Liver (tissue), 8 donors: ENCODE measurements at regions not wholly inside any gene's neighbourhood (a gene's known extent, or its start where the extent isn't known, plus 50 kb on each side); places are given as distances from the start of the nearest gene placed in this dataset.

ENCODE experiments used
- DNase-seq: peaks from one replicate; pipeline ENCODE4 v3.0.0-alpha.2; 2017; ENCODE audit warnings: low spot score
- H3K27ac ChIP-seq, 2 donors: one replicate each; pipeline ENCODE4 v1.7.0; 2013; ENCODE audit warnings: inconsistent platforms in 2 of 2, low read length in 2 of 2, control low read depth in 1 of 2, low read depth in 1 of 2, mild to moderate bottlenecking in 1 of 2
- H3K27me3 ChIP-seq, 4 donors: one replicate each; pipeline versions ENCODE4 v1.6.1 to v1.7.0; 2013; ENCODE audit warnings: low read length in 3 of 4, inconsistent platforms in 1 of 4, mild to moderate bottlenecking in 1 of 4, moderate library complexity in 1 of 4; ENCODE audit not compliant: control insufficient read depth in 4 of 4, insufficient read depth in 4 of 4
- H3K36me3 ChIP-seq, 4 donors: one replicate each; pipeline versions ENCODE4 v1.6.1 to v1.7.0; 2013; ENCODE audit warnings: low read length in 3 of 4, mild to moderate bottlenecking in 3 of 4, low read depth in 1 of 4, moderate library complexity in 1 of 4; ENCODE audit not compliant: control insufficient read depth in 4 of 4, insufficient read depth in 3 of 4
- H3K4me1 ChIP-seq, 4 donors: one replicate each; pipeline versions ENCODE4 v1.6.1 to v1.7.0; 2013; ENCODE audit warnings: low read length in 3 of 4, mild to moderate bottlenecking in 3 of 4, moderate library complexity in 1 of 4; ENCODE audit not compliant: control insufficient read depth in 4 of 4, insufficient read depth in 4 of 4
- H3K4me3 ChIP-seq, 3 donors: one replicate each; pipeline versions ENCODE4 v1.6.1 to v1.7.0; 2013; ENCODE audit warnings: low read length in 3 of 3, control low read depth in 1 of 3, low read depth in 1 of 3, mild to moderate bottlenecking in 1 of 3
- H3K9ac ChIP-seq, 2 donors: one replicate each; pipeline ENCODE4 v1.7.0; 2013; ENCODE audit warnings: low read length in 2 of 2, mild to moderate bottlenecking in 2 of 2, moderate library complexity in 2 of 2, control low read depth in 1 of 2, low read depth in 1 of 2
- H3K9me3 ChIP-seq, 4 donors: one replicate each; pipeline versions ENCODE4 v1.6.1 to v1.7.0; 2013; ENCODE audit warnings: low read length in 3 of 4; ENCODE audit not compliant: control insufficient read depth in 4 of 4
- ATF3 ChIP-seq: IDR thresholded peaks from 2 replicates; pipeline ENCODE4 v1.6.1; 2016; ENCODE audit warnings: antibody characterized with exemption
- CTCF ChIP-seq: fragments of 150-350 bp; IDR thresholded peaks from 2 replicates; pipeline ENCODE4 v1.5.1; 2017; ENCODE audit warnings: improper control_type of control experiment, low read depth, low read length; ENCODE audit not compliant: missing input control
- EGR1 ChIP-seq, 2 donors: IDR thresholded peaks; 2 replicates each; pipeline ENCODE4 v1.6.1; 2016 to 2018; ENCODE audit warnings: antibody characterized with exemption in 2 of 2, low read depth in 2 of 2
- FOXA1 ChIP-seq: IDR thresholded peaks from 2 replicates; pipeline ENCODE4 v1.6.1; 2016; ENCODE audit warnings: antibody characterized with exemption
- FOXA2 ChIP-seq: IDR thresholded peaks from 2 replicates; pipeline ENCODE4 v1.6.1; 2016; ENCODE audit warnings: antibody characterized with exemption
- GABPA ChIP-seq, 2 donors: IDR thresholded peaks in 1 of 2; conservative IDR thresholded peaks in 1 of 2; 2 replicates each; pipeline ENCODE4 v1.6.1; 2016; ENCODE audit warnings: antibody characterized with exemption in 2 of 2, mild to moderate bottlenecking in 1 of 2, moderate library complexity in 1 of 2
- HNF4A ChIP-seq, 2 donors: conservative IDR thresholded peaks; 2 replicates each; pipeline ENCODE4 v1.6.1; 2016; ENCODE audit warnings: antibody characterized with exemption in 2 of 2, mild to moderate bottlenecking in 2 of 2
- HNF4G ChIP-seq: IDR thresholded peaks from 2 replicates; pipeline ENCODE4 v1.6.1; 2016; ENCODE audit warnings: antibody characterized with exemption
- JUND ChIP-seq, 2 donors: IDR thresholded peaks; 2 replicates each; pipeline ENCODE4 v1.6.1; 2016; ENCODE audit warnings: antibody characterized with exemption in 2 of 2
- MAX ChIP-seq: IDR thresholded peaks from 2 replicates; pipeline ENCODE4 v1.6.1; 2016; ENCODE audit warnings: antibody characterized with exemption
- NR2F2 ChIP-seq: IDR thresholded peaks from 2 replicates; pipeline ENCODE4 v1.6.1; 2016; ENCODE audit warnings: antibody characterized with exemption
- RAD21 ChIP-seq, 2 donors: IDR thresholded peaks; 2 replicates each; pipeline ENCODE4 v1.6.1; 2016; ENCODE audit warnings: antibody characterized with exemption in 2 of 2, mild to moderate bottlenecking in 2 of 2
- REST ChIP-seq: IDR thresholded peaks from 2 replicates; pipeline ENCODE4 v1.6.1; 2016; ENCODE audit warnings: antibody characterized with exemption, mild to moderate bottlenecking
- RXRA ChIP-seq, 2 donors: IDR thresholded peaks; 2 replicates each; pipeline ENCODE4 v1.6.1; 2017 to 2018; ENCODE audit warnings: antibody characterized with exemption in 2 of 2, mild to moderate bottlenecking in 1 of 2
- SP1 ChIP-seq: IDR thresholded peaks from 2 replicates; pipeline ENCODE4 v1.6.1; 2018; ENCODE audit warnings: antibody characterized with exemption, mild to moderate bottlenecking
- TAF1 ChIP-seq: conservative IDR thresholded peaks from 2 replicates; pipeline ENCODE4 v1.6.1; 2016; ENCODE audit warnings: antibody characterized with exemption, mild to moderate bottlenecking
- YY1 ChIP-seq: IDR thresholded peaks from 2 replicates; pipeline ENCODE4 v1.6.1; 2016; ENCODE audit warnings: antibody characterized with exemption, mild to moderate bottlenecking
- ZBTB33 ChIP-seq: IDR thresholded peaks from 2 replicates; pipeline ENCODE4 v1.6.1; 2016; ENCODE audit warnings: antibody characterized with exemption
- WGBS: extraction: QIAGEN DNeasy Blood & Tissue Kit; methylation state at CpG from one replicate; pipeline ENCODE4 v1.1.7; 2013; 5-methylcytosine and 5-hydroxymethylcytosine counted together
- donor health status: healthy.
- donor health status: healthy.
- donor health status: healthy.
- donor health status: healthy.
- donor health status: healthy.

GRCh38 chr15:93474728-93475127 is 385.7 kb upstream of the RGMA start:
- no peaks in the 10 kb centered on the region for H3K36me3 ChIP-seq
- H3K9ac ChIP-seq = no peak overlapping the region
- H3K4me1 ChIP-seq = no peaks in the 10 kb centered on the region
- H3K27ac ChIP-seq = no peak overlapping the region
- no peaks in the 10 kb centered on the region for H3K9me3 ChIP-seq
- DNase-seq = no peak
- 63% methylated on average over 9 of the region's 9 CpGs for WGBS
- no peak overlapping the region for H3K4me3 ChIP-seq
- TF ChIP-seq HNF4G (no peak), ATF3 (no peak), TAF1 (no peak), EGR1 (IDR thresholded peaks at IDR 0.05; ENCODE audit: low read depth in 2 of 2) (no peak), FOXA1 (no peak), NR2F2 (no peak), HNF4A (conservative IDR thresholded peaks at IDR 0.05) (no peak), YY1 (no peak), FOXA2 (no peak), SP1 (no peak), RAD21 (IDR thresholded peaks at IDR 0.05) (no peak), GABPA (IDR thresholded peaks at IDR 0.05 in 1 of 2, conservative IDR thresholded peaks at IDR 0.05 in 1 of 2) (no peak), ZBTB33 (no peak)
- peaks cover 0 to 5% (median 2%) of the 10 kb centered on the region in 4 donors for H3K27me3 ChIP-seq

GRCh38 chr15:93469994-93470393 is 381.0 kb upstream of the RGMA start:
- no peak for DNase-seq
- H3K27ac ChIP-seq = no peak overlapping the region
- H3K9ac ChIP-seq = no peak overlapping the region
- no peak overlapping the region for H3K4me3 ChIP-seq
- H3K36me3 ChIP-seq = no peaks in the 10 kb centered on the region
- H3K9me3 ChIP-seq = no peaks in the 10 kb centered on the region
- WGBS = 76% methylated on average over 12 of the region's 12 CpGs
- no peaks in the 10 kb centered on the region for H3K27me3 ChIP-seq
- TF ChIP-seq RXRA (IDR thresholded peaks at IDR 0.05) (no peak), ZBTB33 (no peak), TAF1 (no peak), FOXA1 (no peak), SP1 (no peak), ATF3 (no peak), HNF4A (conservative IDR thresholded peaks at IDR 0.05) (no peak), RAD21 (IDR thresholded peaks at IDR 0.05) (no peak), MAX (no peak), GABPA (IDR thresholded peaks at IDR 0.05 in 1 of 2, conservative IDR thresholded peaks at IDR 0.05 in 1 of 2) (no peak), CTCF (no peak), NR2F2 (no peak), JUND (IDR thresholded peaks at IDR 0.05) (no peak), EGR1 (IDR thresholded peaks at IDR 0.05; ENCODE audit: low read depth in 2 of 2) (no peak), YY1 (no peak), REST (no peak), HNF4G (no peak)
- H3K4me1 ChIP-seq = no peaks in the 10 kb centered on the region
